WTC11 (cell line): ENCODE measurements at regions not wholly inside any gene's neighbourhood (a gene's known extent, or its start where the extent isn't known, plus 50 kb on each side); places are given as distances from the start of the nearest gene placed in this dataset.

Source experiments
- CREB1 ChIP-seq: sonication (generic); formaldehyde crosslinking; IDR thresholded peaks from 2 replicates; pipeline ENCODE4 v1.8.0; 2023; ENCODE audit warnings: mild to moderate bottlenecking, missing genetic modification reagents
- CTCF ChIP-seq: fragments of 200-600 bp; IDR thresholded peaks from 2 replicates; pipeline ENCODE4 v1.8.0; 2022; ENCODE audit warnings: antibody characterized with exemption
- ELF4 ChIP-seq: sonication (generic); formaldehyde crosslinking; IDR thresholded peaks from 2 replicates; pipeline ENCODE4 v1.8.1; 2022; ENCODE audit warnings: low read depth, mild to moderate bottlenecking, moderate library complexity, missing genetic modification reagents
- NFATC4 ChIP-seq: fragments of 250-450 bp; sonication (Bioruptor Pico); IDR thresholded peaks from 2 replicates; pipeline ENCODE4 v1.9.0; 2021; ENCODE audit warnings: mild to moderate bottlenecking
- PRRX2 ChIP-seq: fragments of 250-450 bp; sonication (Bioruptor Pico); IDR thresholded peaks from 2 replicates; pipeline ENCODE4 v1.8.0; 2021; ENCODE audit warnings: mild to moderate bottlenecking
- SMAD3 ChIP-seq: sonication (generic); formaldehyde crosslinking; IDR thresholded peaks from 2 replicates; pipeline ENCODE4 v1.8.0; 2022; ENCODE audit warnings: missing genetic modification reagents, mild to moderate bottlenecking, borderline replicate concordance
- SP1 ChIP-seq: sonication (generic); formaldehyde crosslinking; conservative IDR thresholded peaks from 2 replicates; pipeline ENCODE4 v1.8.1; 2022; ENCODE audit warnings: missing genetic modification reagents
- TEAD4 ChIP-seq: sonication (generic); formaldehyde crosslinking; IDR thresholded peaks from 2 replicates; pipeline ENCODE4 v1.8.0; 2022; ENCODE audit warnings: mild to moderate bottlenecking, missing genetic modification reagents
- ZMAT4 ChIP-seq: fragments of 250-450 bp; sonication (Bioruptor Pico); IDR thresholded peaks from 2 replicates; pipeline ENCODE4 v1.9.0; 2021; ENCODE audit warnings: mild to moderate bottlenecking
- ZNF281 ChIP-seq: sonication (generic); formaldehyde crosslinking; IDR thresholded peaks from 2 replicates; pipeline ENCODE4 v1.8.0; 2023; ENCODE audit warnings: mild to moderate bottlenecking, missing genetic modification reagents

GRCh38 chr6:92408350-92408749, 1011.0 kb downstream of the EPHA7 start:
- TF ChIP-seq CTCF, result no peak
- no peak for TF ChIP-seq ZMAT4 (CRISPR knock-in tag)
- no peak for TF ChIP-seq ELF4 (CRISPR knock-in tag)
- TF ChIP-seq CREB1 (CRISPR knock-in tag), result no peak
- no peak for TF ChIP-seq NFATC4 (CRISPR knock-in tag)
- TF ChIP-seq SMAD3 (CRISPR knock-in tag), result no peak
- no peak for TF ChIP-seq ZNF281 (CRISPR knock-in tag)
- no peak for TF ChIP-seq TEAD4
- TF ChIP-seq SP1 (CRISPR knock-in tag), result no peak
- TF ChIP-seq PRRX2 (CRISPR knock-in tag), result no peak
